COLO668 (cell line): ENCODE measurements at regions not wholly inside any gene's neighbourhood (a gene's known extent, or its start where the extent isn't known, plus 50 kb on each side); places are given as distances from the start of the nearest gene placed in this dataset.

Experiments used
- DNase-seq: peaks from one replicate; lab custom pipeline; 2025; ENCODE audit not compliant: unreplicated experiment; lab: John Stamatoyannopoulos, UW

DNA sequence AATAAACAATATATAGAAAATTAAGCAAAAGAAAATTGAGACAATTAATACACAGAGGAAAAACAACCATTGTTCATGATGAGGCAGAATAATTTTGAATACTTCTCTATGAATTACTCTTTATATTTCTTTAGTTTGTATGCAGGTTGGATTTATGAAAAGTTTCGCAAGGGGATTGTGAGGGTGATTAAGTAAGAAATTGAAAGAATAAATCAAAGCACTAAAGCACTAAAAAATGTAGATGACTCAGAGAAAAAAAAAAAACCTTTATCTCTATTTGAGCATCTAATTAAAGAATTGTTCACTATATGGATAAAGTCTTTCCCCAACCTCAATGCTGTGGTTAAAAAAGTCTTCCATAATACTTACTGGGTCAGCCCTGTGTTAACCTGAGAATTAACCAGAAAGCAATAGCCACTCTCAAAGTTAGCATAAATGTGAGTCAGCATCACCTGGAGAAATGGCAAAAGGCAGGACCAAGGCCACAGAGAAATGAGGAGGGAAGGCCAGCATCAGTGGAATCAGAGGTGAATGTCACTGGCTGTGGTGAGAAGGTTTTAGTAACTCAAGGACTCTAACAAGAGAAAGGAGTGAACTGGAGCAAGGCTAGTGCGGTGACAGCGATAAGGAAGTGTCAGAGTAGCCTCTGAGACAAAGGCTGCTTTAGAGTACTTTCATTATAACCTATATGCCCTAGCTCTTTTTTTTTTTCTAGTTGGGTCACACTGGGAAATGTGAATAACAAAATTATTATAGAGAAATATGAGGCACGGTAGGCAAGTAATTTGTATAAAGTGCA lies 310.4 kb downstream of the KCNC2 start:
- DNase-seq = no peak

DNA sequence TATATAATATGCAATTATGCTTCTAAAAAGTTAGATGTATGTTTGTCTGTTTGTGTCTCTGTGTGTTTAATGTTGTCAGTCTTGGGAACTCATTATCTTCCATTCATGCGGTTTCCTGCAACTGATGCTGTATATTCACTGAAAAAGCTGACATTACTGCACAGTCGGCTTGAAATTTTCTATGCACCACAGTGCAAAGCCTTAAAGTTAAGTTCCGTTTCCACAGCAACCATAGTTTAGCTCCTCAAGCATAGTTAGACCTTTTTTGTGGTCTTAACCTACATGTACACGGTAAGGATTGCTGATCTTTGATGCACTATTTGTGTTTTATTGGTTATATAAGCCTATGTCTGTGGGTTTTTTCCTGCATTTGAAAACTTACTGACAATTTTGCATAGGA lies 309.4 kb downstream of the KCNC2 start:
- no peak for DNase-seq

GRCh38 chr12:74903522-74903921 lies 306.1 kb downstream of the KCNC2 start:
- no peak for DNase-seq

- DNase-seq = no peak
Observed at GRCh38 chr12:74906224-74906623, 303.4 kb downstream of the KCNC2 start.

GRCh38 chr12:74910831-74911230 lies 298.8 kb downstream of the KCNC2 start:
- no peak for DNase-seq

GRCh38 chr12:74914378-74914777 lies 295.3 kb downstream of the KCNC2 start:
- no peak for DNase-seq

GRCh38 chr12:74915718-74916117 lies 293.9 kb downstream of the KCNC2 start:
- DNase-seq = no peak

- no peak for DNase-seq
Observed at GRCh38 chr12:74917743-74918142, 291.9 kb downstream of the KCNC2 start.

DNA sequence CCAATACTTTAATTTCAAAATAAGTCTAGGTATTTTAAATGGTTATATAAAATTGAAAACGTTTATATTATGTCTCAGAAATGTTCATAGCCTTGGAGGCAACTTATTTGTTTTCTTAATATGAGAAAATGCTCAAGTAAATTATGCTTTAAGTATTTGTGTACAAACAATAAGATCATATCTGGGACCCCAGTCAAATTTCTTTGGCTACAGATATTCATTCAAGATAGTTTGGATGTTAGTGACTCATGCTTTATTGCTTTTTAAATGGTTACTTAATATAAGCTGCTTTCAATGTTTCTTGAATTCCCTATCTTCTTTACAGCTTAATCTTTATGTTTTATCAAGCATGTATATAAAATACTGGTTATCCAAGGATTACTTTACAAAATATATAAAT lies 291.3 kb downstream of the KCNC2 start:
- DNase-seq = no peak

DNA sequence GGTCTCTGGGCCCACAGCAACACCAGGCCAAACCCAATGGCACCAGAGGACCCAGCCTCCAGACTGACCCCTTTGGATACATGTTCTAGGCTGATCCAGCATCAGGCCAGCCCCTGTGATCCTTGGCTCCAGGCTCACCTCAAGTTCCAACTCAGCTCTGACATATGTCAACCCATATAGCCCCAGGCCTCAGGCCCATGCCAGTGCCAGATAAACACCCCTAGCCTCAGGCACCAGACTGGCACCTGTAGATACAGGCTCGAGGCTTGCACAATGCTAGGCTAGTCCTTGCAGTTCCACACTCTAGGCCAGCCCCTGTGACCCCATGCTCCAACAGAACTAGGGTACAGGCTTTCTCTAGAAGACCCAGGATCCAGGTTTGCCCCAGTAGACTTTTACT lies 287.5 kb downstream of the KCNC2 start:
- no peak for DNase-seq

- DNase-seq = no peak
Observed at GRCh38 chr12:74922642-74923041, 287.0 kb downstream of the KCNC2 start.

DNA sequence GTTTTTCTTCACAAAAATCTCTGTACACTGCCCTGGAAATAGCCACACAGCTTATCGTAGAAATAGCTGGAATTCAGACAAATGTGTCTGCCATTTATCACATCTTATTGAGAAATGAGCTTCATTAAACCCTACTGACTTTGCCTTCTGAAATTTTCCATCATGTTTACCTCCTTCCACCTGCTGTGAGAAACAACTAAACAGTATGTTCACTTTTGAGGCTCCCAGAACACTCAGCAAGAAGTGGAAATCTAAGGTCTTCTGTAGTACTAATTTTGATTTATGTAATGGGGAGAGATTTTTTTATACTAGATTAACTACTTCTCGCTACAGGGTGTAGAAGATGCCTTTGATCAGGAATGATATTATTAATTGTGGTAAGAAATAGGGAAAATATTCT lies 268.0 kb downstream of the KCNC2 start:
- DNase-seq = no peak

DNA sequence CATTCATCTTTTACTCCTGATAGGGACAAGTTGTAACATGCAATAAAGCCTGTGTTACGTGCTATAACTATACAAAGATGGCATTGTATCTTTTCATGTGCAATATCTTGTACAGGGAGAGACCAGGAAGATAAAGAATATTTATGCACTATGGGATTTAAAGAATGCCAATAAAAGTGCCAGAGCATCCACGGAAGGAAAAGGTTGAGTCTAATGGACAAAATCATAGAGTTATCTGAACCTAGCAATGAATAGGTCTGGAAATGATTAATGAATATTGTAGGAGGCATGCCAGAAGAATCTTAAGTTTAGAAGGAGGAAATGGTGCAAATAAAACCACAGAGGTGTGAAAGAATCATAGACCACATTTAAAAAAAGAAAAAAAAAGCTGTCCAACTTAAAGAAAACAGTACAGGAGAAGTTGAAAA lies 263.9 kb downstream of the KCNC2 start:
- DNase-seq = no peak

GRCh38 chr12:74953697-74954096 lies 255.9 kb downstream of the KCNC2 start:
- no peak for DNase-seq

GRCh38 chr12:74957231-74957630 lies 252.4 kb downstream of the KCNC2 start:
- DNase-seq = no peak

DNA sequence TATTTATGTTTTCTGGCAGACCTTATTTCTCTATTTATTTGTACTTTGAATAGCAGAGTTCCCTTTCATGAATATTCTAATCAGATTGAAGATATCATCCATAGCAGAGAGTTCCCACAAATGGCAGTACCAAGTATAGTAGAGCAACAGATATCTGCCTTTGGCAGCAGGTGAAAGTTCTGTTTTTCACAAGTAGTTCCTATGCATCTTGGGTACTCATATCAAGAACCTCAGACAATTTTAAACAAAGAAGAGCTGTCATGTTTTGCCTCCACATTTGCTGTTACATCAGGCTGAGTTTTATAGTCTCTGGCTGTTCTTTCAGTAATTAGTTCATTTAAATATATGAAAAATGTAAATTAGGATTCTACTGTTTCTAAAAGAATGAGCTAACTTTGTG lies 252.0 kb downstream of the KCNC2 start:
- no peak for DNase-seq

DNA sequence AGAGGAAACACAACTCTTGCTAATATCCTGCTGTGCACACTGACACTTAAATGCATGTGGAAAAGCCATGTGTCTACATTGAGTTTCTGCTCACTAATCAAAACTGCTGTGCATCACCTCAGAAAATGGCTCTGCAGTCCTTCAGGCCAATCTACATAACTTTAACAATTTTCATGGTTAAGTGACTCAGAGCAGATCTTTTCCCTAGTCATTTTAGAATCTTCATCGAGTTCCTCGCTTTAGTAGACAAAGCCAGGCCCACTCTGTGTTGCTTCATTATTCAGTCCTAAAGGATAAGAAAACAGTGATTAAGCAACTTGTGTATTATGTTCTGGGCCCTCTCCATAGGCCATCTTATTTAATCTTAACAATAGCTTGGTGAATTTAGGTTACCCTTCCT lies 250.0 kb downstream of the KCNC2 start:
- DNase-seq = no peak

DNA sequence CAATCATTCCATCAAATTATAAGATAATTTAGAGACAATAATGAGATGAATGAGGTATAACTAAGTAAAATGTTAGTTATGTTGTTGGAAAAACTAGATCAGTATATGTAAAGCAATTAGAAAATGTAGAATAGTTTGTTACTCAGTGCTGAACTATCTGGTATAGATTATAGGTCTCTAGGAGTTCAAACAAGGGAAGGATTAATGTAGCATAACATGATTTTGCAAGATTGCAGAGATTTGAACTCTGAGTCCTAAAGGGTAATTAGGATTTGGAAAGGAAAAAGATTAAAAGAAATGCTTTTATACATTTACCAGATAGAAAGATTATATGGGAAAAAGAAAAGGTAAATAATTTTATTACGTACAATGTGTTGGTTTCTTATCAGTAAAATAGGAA lies 246.3 kb downstream of the KCNC2 start:
- DNase-seq = no peak

DNA sequence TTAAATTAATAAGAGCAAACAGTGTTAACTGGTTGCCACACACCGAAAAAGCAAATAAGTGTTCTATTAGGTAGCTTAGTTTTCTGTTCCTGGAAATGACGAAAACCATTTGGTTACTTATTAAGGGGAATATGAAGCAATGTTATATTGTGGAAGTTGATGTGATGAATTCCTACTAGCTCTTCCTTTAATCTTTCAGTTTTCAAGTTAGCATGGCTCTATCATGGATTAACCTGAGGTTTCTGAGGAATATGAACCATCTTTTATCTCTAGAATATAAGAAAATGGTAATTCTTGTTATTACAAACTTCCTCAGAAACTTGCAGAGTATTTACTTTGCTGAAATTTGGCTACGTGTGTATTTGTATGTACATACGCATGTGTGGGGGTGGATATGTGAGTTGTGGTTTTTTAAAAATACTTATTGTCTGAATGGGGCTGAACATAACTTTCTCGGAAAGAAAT lies 245.7 kb downstream of the KCNC2 start:
- no peak for DNase-seq

DNA sequence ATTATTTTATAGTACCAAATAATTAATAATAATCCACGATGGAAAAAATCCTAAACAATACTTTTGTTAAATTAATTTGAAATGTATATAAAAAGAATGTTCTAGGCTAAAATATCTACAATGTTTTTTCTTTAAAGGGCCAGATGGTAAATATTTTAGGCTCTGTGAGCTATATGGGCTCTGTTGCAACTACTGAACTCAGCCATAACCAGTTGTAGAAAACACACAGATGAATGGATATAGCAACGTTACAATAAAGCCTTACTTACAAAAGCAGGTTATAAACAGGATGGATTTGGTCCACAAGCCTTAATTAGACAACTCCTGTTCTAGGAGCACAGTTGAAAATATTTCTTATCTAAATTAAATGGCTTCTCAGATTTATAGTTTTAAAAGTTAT lies 245.2 kb downstream of the KCNC2 start:
- no peak for DNase-seq

DNA sequence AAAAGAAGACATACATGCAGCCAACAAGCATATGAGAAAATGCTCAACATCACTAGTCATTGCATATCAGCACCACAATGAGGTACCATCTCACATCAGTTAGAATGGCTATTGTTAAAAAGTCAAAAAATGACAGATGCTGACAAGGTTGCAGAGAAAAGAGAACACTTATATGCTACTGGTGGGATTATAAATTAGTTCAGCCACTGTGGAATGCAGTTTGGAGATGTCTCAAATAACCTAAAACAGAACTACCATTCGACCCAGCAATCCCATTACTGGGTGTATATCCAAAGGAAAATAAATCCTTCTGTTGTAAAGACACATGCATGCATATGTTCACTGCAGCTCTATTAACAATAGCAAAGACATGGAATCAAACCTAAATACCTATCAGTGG lies 238.4 kb downstream of the KCNC2 start:
- no peak for DNase-seq

- DNase-seq = no peak
Observed at GRCh38 chr12:74977832-74978481, 231.7 kb downstream of the KCNC2 start.

DNA sequence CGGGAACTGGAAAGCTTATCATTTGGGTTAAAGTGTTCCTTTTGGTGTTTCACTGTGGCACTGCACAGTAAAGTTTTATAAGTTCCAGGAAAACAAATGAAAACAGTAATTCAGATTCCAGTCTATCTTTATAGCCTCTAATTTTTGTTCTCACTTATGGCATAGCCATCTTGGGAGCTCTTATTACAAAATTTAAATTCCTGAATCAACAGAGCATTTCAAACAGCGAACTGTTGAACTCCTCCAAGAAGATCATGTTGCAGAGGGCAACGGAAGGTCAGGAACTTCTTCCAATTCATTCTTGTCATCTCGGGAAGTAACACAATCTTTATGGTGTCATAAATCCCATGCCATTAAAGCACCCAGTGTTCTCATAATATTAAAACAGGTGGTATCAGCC lies 229.1 kb downstream of the KCNC2 start:
- DNase-seq = no peak
